Lower leg skin (tissue), 3 donors: ENCODE measurements at regions not wholly inside any gene's neighbourhood (a gene's known extent, or its start where the extent isn't known, plus 50 kb on each side); places are given as distances from the start of the nearest gene placed in this dataset.

ENCODE experiments used
- CTCF ChIP-seq, 3 donors: fragments of 450-650 bp; IDR thresholded peaks; one replicate each; pipeline ENCODE4 v1.5.1; 2016; ENCODE audit warnings: antibody characterized with exemption in 3 of 3, mild to moderate bottlenecking in 3 of 3, moderate library complexity in 2 of 3
- POLR2A ChIP-seq, 2 donors: fragments of 450-650 bp; IDR thresholded peaks; one replicate each; pipeline ENCODE4 v1.6.1; 2016 to 2017; ENCODE audit warnings: antibody characterized with exemption in 2 of 2, mild to moderate bottlenecking in 1 of 2, moderate library complexity in 1 of 2

GRCh38 chr15:62845241-62846126 lies 197.1 kb upstream of the TPM1 start:
- TF ChIP-seq CTCF (IDR thresholded peaks at IDR 0.05) (no peak), POLR2A (IDR thresholded peaks at IDR 0.05) (no peak)
